Activated naive CD4-positive, alpha-beta T cell (primary cell): ENCODE measurements at regions not wholly inside any gene's neighbourhood (a gene's known extent, or its start where the extent isn't known, plus 50 kb on each side); places are given as distances from the start of the nearest gene placed in this dataset.

ENCODE experiments used
- DNase-seq, 4 experiments: peaks; one replicate each; lab custom pipeline; 2025; lab: John Stamatoyannopoulos, UW

DNA sequence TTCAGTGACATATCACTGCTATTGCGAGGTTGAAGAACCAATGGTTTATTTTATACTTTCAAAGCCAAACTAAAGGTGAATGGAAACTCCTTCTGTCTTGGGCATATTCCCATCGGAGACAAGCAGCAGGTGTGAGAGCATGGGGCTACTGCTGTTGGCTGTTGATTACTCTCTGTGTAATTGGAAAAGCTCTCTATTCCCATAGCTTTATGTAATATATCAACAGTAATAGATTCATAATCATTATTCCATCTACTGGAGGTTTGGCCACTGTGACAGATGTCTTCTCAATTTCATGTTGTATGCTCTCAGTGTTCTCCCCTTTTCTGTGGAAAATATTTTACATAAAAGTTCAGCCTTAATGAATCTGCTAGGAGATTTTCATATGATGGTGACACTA, 352.0 kb downstream of the BTG1 start:
- no peak for DNase-seq

DNA sequence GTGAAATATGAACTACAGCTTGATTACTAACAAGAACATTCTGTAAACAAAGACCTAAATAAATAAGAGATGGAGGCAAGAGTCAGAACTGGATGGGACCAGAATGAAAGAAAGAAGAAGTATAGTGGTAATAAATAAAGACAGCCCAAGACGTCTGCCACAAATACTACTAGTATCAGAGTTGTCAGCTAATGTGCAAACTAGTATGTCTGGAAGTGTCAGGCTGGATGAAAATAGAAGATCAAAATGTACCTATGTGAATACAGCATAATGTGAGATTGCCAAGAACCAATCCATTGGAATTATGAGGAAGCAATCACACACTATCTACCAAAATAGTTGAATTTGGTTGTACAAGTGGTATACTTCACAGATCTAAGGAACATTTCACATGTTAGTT, 353.0 kb downstream of the BTG1 start:
- no peak for DNase-seq

DNA sequence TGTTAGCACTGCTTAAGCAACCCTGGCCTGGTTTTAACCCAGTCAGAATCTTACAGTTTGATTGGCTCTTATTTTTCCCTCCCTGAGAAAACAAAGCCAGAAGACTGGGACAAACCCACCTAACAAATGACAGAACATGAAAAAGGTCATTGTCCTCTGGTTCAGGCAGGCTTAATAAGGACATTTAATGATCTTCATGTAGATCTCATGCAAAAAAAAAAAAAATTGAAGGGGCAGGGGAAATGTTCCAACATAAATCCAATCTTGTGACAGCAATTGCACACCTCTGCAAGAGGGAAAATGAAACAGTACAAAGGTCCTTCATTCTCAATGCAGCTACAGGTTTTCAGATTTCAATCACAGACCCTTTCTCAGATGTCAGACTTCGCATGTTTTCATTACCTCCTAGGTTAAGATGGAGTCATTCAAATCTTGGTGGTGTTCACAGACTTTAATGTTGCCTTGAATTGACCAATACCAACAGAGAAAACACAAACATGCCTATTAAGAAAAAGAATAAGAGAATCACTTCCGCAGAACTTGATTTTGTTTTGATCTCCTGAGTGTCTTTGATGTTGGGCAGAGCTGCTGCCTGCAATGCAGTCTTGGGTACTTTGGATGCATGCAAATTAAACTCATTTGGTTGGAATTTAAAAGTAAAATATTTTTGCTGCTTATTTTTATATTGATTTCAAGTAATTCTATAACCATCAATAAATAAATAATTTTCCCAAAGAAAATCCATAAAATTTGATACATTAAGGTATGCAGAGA, 359.0 kb downstream of the BTG1 start:
- no peak for DNase-seq

DNA sequence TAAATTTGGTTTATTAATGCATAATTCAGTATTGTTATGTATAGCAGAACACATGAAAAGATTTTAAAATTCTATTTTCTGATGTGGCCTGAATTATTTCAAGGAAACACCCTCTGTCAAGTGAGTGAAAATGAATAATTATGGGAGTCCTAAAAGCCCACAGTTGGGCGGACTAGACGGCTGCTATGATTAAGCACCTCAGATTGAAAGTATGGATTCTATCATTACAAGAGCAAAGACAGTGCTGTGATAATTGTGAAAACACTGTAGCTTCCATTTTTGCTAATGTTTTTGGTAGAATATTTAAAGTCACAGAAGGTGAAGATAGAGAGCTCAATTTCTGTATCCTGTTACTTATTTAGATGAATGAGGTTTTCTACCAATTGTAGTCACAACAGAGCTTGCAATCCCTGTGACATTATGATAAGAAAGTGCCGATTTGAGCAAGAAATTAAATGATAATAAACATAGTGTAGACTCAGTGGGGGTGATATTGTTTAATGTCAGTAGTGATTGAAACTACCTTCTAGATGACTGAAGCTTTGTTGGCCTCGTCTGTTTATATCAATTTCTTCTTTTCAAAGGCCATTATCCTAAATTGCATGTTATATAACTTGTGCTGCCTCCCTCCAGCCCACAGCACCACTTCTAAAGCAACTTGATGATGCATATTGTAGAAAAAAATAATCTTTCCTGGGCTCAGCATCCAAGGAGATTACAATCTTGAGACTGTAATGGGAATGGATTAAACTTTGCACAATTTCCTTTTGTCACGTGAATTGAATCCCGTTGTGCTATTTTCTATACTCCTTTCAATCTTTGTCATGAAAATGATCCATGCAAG, 359.8 kb downstream of the BTG1 start:
- DNase-seq = no peak

DNA sequence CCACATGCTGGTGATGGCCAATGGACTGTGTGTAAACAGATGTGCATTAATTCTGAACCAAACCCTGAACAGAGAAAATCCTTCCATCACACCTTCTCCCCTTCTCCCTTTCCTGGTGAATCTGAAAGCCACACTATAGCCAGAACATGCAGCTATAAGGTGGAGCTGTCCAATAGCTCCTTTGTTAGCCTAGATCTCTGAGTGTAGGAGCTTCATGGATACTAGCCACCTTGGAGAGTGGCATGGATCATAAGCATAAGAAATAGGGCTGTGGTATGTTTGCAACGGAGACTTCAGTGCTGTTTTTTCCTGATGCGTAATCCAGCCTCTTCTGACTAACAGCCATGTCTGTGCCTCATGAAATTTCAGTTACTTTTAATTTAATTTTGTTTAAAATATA, 364.5 kb downstream of the BTG1 start:
- DNase-seq = no peak

DNA sequence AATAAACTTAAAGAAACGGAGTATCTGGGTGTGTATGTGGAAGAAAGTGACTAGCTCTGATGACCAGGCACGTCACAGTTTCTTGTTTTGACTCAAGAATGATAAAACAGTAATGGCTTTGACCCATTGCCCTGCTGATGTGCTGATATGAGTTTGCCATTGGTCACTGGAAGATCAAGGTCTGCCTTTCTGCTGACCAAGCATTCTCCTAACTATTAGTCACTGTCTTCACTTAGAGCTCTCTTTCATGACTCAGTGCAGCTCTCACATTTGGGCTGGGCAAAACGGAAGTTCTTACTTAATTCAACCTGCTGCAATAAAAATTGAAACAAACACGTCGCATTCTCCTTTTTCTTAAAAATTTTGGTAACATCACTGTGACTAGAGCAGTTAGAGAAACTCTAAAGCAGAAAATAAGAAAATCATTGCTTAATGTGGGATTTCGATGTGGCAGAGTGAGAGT, 366.7 kb downstream of the BTG1 start:
- DNase-seq = no peak

DNA sequence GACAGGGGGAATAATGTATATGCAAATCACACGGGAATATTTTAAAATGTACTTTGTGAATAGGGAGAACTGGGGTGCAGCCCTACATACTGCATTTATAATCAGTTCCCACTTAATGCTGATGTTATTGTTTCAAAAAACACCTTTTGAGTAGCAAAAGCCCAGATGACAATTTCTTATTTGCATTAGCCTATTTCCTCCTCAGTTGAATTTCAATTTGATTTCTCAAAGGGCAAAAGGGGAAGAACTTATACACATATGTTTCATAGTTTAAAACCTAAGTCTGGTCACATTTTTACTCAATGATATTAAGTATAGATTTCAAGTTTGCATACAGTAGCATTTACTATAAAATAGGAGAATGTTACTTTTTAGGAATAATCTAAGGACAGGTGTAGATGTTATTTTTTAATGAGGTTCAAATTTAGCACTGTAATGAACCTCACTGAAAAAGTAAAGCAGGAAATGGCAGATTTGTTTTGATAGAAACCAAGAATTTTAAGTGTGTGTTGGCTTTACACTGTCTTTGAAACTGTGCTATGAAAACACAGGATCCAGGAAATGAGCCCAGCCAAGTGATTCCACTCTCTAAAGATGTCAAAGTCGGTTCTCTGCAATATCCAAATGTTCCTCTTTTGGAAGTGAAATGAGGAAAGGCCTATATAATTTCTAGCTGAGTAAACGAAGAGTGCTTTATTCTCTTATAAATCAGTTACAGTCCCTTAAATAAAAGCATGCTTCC, 367.4 kb downstream of the BTG1 start:
- no peak for DNase-seq

DNA sequence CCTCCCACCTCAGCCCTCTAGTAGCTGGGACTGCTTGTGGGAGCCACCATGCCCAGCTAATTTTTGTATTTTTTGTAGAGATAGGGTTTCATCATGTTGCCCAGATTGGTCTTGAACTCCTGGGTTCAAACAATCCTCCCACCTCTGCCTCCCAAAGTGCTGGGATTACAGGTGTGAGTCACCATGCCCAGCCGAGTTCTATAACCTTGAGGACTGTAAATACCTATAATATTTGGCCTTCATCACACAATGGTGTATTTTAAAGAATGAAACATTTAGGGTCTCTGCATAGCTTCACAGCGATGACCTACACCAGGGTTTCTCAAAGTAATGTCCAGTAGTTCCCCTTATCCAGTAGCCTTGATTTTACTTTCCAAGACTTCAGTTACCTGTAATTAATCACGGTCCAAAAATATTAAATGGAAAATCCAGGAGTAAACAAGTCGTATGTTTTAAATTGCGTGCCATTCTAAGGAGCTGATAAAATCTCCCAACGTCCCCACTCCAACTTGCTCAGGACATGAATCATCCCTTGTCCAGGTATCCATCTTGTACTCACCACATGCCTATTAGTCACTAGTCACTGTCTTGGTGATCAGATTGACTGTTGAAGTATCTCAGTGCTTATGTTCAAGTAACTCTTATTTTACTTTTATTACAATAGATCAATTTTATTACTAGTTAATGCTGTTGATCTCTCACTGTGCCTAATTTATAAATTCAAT, 368.2 kb downstream of the BTG1 start:
- no peak for DNase-seq

DNA sequence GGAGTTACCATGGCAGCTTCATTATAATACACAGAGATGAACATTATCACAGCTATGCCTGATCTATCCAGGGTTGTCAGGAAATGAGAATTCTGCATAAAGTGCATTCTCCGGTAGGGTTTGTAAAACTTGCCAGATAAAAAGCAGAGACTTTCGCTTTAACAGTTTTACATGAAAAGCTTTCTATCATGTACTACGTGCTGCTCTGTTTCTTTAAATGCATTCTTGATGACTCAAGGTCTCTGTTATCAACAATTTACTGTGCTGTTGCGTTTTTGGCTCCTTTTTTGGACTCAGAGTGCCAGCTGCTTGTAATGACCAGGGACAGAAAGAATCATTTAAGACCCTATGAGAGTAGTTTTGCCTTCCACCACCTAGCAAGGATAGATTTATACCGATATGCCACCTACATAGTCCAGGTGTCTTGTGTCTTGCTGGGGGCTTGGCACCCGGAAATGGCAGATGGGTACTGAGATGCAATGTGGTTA, 371.2 kb downstream of the BTG1 start:
- no peak for DNase-seq

DNA sequence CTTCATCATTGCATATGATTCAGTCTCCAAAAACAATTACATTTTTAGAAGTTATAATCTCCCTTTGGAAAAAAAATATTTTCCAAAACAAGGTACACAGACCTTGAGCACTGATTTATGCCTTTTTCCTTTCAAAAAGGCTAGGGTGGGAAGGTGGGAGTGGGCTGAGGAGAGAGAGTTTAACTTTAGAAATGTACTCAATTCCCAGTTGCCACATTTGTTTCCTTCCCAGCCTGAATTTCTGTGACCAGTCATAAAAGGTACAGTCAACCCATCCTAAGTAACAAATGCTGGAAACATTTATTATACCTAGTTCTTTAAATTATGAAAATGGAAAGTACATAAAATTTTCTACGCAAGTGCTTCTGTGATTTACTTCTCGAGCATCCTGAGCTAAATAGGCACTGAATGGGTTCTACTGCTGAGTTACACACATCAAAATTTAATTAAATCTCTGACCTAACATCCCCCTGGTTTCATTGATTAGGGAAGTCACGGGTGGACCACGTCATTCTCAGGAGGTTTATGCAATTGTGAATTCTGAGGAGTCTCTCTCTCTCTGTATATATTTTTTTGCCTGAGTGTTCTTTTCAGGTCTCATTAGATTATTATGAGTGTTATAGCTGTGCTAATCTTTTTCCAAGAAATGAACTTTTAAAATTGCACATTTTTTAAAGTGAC, 371.8 kb downstream of the BTG1 start:
- no peak for DNase-seq

DNA sequence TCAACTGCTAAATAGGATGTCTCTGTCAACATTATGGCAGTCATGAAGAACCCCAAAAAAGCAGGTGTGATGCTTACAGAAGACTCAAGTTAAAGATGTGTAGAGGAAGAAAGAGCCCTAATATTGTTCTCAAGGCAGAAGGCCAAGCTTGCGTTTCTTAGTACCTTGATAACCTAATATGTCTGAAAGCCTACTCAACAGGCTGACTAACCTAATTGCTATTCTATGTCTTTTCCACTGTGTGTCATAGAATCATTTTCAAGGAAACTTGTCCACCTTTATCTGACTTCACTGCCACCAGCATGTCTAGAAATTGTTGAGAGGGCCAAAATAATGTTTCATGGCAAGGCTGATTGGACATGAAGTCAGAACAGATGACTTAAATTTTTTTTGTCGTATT, 373.2 kb downstream of the BTG1 start:
- no peak for DNase-seq

DNA sequence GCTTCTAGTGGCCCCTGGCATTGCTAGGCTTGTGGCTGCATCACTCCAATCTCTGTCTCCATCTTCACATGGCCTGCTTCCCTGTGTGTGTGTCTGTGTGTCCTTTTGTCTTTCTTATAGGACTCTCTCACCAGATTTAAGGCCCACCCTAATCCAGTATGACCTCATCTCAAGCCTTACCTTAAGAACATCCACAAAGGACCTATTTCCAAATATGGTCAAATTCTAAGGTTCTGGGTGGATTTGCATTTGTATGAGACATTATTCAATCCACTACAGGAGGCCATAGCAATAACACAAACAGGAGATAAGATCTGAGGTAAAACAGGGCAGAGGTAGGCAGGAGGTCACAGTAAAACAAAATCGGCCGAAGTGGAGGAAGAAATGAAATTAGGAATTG, 375.9 kb downstream of the BTG1 start:
- DNase-seq = no peak

DNA sequence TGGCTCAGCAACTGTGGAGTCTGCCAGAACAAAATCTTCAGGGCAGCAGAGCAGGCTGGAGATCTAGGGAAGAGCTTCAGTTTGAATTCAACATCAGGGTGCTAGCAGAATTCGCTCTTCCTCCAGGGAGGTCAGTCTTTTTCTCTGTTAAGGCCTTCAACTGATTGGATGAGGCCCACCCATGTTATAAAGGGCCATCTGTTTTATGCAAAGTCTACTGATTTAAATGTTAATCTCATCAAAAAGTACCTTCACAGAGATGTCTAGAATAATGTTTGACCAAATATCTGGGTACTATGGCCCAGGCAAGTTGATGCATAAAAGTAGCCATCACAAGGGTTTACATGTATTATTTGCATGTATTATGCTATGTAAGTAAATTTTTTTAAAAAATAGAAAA, 378.4 kb downstream of the BTG1 start:
- DNase-seq = no peak

DNA sequence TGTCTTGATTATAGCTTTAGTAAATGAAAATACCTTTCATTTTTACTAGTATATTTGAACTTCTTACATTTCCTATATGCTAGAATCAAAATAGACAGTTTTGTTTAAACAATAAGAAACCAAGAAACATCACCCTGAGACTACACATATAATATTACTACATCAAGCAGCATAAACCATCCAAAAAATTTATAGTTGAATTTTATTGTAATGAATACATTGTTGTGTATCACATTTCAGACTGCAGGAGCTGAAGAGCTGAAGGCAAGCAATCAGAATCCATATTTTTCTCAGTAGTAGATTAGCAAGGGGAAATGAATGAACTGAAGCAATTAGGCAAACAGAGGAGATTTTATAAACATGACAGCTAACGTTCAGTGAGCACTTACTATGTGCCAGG, 379.2 kb downstream of the BTG1 start:
- DNase-seq = no peak

DNA sequence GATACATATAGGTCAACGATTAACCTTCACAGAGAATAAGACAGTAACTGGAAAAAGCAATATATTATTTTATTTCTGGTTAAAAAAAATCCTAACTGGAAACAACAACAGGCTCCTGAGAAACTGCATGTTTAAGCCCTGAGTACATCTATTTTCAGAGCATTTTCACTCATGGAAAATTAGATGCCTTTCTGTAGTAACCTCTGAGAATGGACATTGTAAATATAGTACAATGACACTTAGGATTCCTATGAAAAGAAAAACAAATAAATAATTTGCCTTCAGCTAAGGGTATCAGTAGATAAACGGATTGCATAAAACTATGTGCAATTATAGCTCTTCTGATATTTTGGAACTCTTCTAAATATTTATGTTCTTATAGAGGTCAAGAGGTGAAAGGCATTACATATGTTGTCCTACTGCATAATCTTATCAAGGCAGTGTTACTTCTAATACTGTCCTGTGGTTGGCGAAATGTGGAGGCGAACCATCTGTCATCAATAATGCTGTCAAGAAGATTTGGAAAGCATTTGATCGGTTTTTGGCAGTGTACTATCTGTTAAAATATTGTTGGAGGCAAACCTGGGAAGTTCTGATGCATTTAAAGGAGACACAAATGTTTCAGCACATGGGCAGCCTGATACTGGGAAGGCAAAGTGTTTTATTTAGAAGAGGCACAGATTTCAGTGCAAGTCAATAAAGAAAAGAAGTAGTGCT, 381.8 kb downstream of the BTG1 start:
- no peak for DNase-seq

DNA sequence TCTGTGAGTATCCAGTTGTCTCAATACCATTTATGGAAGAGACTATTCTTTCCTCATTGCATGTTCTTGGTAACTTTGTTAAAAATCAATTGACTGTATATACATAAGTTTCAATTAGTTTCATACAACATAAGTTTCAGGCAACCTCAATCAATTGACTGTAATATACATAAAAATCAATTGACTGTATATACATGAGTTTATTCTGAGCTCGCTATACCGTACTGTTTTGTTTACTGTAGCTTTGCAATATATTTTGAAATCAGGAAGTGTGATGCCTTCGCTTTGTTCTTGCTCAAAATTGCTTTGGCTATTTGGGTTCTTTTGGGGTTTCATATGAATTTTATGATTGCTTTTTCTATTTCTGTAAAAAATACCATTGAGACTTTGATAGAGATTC, 392.0 kb downstream of the BTG1 start:
- DNase-seq = no peak

DNA sequence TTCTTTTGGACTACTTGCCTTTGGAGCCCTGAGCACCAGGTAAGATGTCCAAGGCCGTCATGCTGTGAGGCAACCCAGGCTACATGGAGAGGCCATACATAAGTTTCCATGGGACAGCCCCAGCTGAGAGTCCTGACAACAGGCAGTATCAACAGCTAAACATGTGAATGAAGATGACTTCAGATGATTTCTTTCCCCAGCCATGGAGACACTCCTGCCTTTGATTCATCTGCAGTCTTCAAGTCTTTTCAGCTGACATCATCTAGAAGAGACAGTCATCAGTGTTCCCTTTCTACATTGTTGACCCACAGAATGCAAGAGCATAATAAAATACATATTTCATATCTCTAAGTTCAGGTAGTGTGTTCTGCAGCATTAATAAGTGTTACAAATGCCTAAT, 398.7 kb downstream of the BTG1 start:
- no peak for DNase-seq

DNA sequence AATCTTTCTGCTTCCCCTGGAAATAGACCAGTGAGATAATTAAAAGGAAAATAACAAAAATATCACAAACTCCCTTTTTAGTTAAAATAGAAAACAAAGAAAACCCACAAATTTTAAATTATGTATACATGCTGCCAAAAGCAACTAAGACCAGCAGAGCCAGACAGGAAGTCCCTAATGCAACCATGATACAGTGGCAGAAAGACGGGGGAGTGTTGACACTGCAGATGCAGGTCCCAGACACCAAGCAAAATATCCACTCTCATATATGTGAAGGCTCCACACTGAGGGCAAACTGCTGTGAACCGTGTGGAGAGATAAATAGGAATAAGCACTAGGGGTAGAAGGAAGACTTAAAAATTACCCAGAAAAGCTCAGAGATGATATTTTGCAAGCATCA, 401.0 kb downstream of the BTG1 start:
- no peak for DNase-seq

DNA sequence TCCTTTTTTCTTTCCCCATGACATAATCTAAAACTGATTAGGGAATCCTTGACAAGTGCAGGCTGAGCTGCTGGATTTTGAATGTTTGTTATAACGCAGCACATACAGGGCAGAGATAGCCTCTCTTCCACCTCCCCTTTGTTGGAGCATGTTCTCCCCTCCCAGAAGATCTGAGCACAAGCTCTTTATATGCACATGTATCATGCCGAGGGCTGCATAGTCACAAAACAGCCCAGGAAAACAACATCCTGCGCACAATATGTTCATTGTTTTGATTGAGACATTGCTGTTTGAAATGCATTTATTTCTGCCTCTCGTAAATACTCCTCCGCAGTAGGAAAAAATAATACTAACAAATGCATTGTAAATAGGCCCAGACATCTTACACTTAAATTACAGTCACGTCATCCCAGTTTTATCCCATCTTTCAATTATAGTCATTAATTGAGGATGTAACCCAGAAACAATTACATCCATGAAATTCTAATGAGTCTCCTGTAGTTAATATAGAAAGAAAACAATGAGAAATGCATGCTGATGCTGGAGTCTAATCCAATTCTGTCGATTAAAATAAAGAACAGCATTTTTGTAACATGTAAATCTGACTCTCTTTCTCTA, 401.8 kb downstream of the BTG1 start:
- no peak for DNase-seq

DNA sequence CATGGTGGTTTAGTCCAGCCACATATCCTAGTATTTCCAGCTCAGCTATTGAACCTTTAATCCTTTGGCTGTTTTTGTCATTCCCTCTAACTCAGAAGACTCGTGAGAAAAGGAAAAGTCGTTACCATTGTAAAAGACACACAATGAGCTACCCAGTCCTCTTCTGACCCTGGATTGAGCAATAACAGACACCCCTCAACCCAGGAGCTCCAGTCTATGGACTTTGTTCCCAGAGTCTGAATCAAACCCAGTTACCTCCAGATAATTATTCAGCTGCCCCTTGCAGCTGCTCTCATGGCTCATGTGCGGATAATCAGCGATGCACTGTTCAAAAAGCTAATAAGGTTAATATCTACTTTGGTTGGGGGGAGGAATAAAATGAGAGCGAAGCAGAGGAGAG, 402.4 kb downstream of the BTG1 start:
- DNase-seq = no peak
